Vagina (tissue), 2 donors: ENCODE measurements at regions not wholly inside any gene's neighbourhood (a gene's known extent, or its start where the extent isn't known, plus 50 kb on each side); places are given as distances from the start of the nearest gene placed in this dataset.

Source experiments
- DNase-seq, 2 donors: peaks; one replicate each; pipeline ENCODE4 v3.0.0-alpha.2; 2017; ENCODE audit errors: extremely low spot score in 2 of 2
- H3K27ac ChIP-seq: fragments of 200-600 bp; sonication (generic); one replicate; pipeline ENCODE4 v1.5.1; 2019
- H3K27me3 ChIP-seq: fragments of 200-600 bp; sonication (generic); one replicate; pipeline ENCODE4 v1.5.1; 2019
- H3K36me3 ChIP-seq, 2 donors: fragments of 200-600 bp; sonication (generic); one replicate each; pipeline ENCODE4 v1.5.1; 2017 to 2019
- H3K4me1 ChIP-seq: fragments of 200-600 bp; sonication (generic); one replicate; pipeline ENCODE4 v1.5.1; 2019
- H3K4me3 ChIP-seq, 2 donors: fragments of 200-600 bp; sonication (generic); 1 replicate in 1 of 2; 2 replicates in 1 of 2; pipeline ENCODE4 v1.5.1; 2016 to 2019
- H3K9me3 ChIP-seq: fragments of 200-600 bp; sonication (generic); one replicate; pipeline ENCODE4 v1.5.1; 2019
- POLR2A ChIP-seq, 2 donors: fragments of 450-650 bp; IDR thresholded peaks; one replicate each; pipeline ENCODE4 v1.6.1; 2017; ENCODE audit warnings: antibody characterized with exemption in 2 of 2, mild to moderate bottlenecking in 2 of 2, moderate library complexity in 2 of 2
- POLR2AphosphoS5 ChIP-seq, 2 donors: sonication (generic); formaldehyde crosslinking; IDR thresholded peaks; one replicate each; pipeline ENCODE4 v1.9.0; 2017; ENCODE audit warnings: antibody characterized with exemption in 2 of 2, mild to moderate bottlenecking in 2 of 2, low read depth in 1 of 2; ENCODE audit not compliant: insufficient read depth in 1 of 2
- intact Hi-C: fragments of 100-400 bp; cut with DNase I; formaldehyde crosslinking; loops from one replicate; pipeline ENCODE4 v1.15.1; 2023
- TF ChIP-seq, protein P1 (sequence below), 3 experiments: fragments of 450-650 bp in 2 of 3; fragments of 200-600 bp in 1 of 3; sonication (generic) in 1 of 3; IDR thresholded peaks; one replicate each; pipeline ENCODE4 v1.5.1; 2017 to 2019; ENCODE audit warnings: antibody characterized with exemption in 3 of 3, mild to moderate bottlenecking in 2 of 3, moderate library complexity in 2 of 3

DNA sequence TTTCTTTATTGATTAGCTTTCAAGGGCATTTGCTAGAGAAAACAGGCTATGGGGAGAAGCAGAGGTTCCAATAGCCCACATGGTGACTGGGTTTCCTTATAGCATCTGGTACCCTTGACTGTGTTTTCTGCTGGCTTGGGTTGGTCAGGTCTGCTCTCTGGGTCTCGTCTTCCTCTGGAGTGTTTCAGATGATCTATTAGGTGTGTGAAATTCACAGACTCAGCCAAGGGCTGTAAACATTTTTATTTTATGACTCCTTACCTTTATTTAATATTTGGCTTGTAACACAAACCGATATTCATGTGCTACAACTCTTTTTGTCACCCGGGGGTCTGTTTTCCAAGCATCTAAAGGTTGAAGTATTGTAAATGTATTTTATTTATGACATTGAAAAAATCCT is 338.9 kb downstream of the GADD45G start:
- H3K4me1 ChIP-seq = peaks cover 39% of the 10 kb centered on the region
- H3K36me3 ChIP-seq = no peaks in the 10 kb centered on the region
- no peaks in the 10 kb centered on the region for H3K27me3 ChIP-seq
- H3K27ac ChIP-seq = no peak overlapping the region
- DNase-seq = no peak
- no peaks in the 10 kb centered on the region for H3K9me3 ChIP-seq
- TF ChIP-seq, protein P1, sequence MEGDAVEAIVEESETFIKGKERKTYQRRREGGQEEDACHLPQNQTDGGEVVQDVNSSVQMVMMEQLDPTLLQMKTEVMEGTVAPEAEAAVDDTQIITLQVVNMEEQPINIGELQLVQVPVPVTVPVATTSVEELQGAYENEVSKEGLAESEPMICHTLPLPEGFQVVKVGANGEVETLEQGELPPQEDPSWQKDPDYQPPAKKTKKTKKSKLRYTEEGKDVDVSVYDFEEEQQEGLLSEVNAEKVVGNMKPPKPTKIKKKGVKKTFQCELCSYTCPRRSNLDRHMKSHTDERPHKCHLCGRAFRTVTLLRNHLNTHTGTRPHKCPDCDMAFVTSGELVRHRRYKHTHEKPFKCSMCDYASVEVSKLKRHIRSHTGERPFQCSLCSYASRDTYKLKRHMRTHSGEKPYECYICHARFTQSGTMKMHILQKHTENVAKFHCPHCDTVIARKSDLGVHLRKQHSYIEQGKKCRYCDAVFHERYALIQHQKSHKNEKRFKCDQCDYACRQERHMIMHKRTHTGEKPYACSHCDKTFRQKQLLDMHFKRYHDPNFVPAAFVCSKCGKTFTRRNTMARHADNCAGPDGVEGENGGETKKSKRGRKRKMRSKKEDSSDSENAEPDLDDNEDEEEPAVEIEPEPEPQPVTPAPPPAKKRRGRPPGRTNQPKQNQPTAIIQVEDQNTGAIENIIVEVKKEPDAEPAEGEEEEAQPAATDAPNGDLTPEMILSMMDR (IDR thresholded peaks at IDR 0.05) = no peak
- TF ChIP-seq POLR2AphosphoS5 (IDR thresholded peaks at IDR 0.05; ENCODE audit: insufficient read depth in 1 of 2, low read depth in 1 of 2) (no peak), POLR2A (IDR thresholded peaks at IDR 0.05) (no peak)
- intact Hi-C loops = no loop called here
- H3K4me3 ChIP-seq = no peak overlapping the region

DNA sequence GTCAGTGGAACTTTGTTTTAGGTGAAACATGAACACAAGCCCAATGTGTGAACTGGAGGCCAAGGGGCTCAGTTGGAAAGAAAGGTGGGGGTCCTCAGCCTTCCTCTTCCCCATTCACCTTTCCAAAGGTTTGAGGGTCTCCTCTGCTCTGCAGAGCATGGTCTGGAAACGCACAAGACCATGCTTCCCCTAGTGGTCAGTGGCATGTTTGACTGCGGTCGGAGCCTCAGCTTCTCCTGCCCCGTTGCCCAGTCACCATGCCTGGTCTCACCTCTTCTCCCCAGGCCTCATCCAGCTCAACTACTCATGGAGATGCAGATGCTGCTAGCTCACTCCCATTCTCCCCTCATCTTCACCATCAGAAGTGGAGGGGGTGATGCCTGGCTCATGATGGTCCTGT is 340.3 kb downstream of the GADD45G start:
- TF ChIP-seq POLR2A (IDR thresholded peaks at IDR 0.05) (no peak), POLR2AphosphoS5 (IDR thresholded peaks at IDR 0.05; ENCODE audit: insufficient read depth in 1 of 2, low read depth in 1 of 2) (no peak)
- TF ChIP-seq, protein P1 (IDR thresholded peaks at IDR 0.05) = no peak
- Histone ChIP-seq H3K27me3 (no peaks in the 10 kb centered on the region), H3K9me3 (no peaks in the 10 kb centered on the region), H3K36me3 (no peaks in the 10 kb centered on the region), H3K27ac (no peak overlapping the region), H3K4me3 (no peak overlapping the region), H3K4me1 (peaks cover 33% of the 10 kb centered on the region)
- intact Hi-C loops = no loop called here
- DNase-seq = no peak

DNA sequence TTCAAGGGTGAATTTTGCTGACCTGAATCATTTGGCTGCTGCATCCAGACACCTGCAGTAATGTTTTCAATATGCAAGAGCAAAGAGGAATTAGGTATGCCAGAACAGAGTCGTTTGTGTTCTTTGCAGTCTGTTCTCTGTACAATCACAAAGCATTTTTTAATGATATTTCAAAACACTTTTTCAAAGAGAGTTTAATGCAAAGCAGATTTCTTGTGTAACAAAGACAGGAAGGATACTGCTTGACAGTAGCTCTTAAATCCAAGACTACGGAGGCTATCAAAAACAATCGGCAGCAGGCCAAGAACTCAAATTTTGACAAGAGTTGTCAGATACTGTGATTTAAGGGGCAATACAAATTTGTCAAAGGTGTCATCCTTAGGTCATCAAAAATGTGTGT is 341.9 kb downstream of the GADD45G start:
- intact Hi-C loops = no loop called here
- Histone ChIP-seq H3K4me1 (peaks cover 20% of the 10 kb centered on the region), H3K27ac (no peak overlapping the region), H3K9me3 (no peaks in the 10 kb centered on the region), H3K27me3 (no peaks in the 10 kb centered on the region), H3K4me3 (no peak overlapping the region), H3K36me3 (no peaks in the 10 kb centered on the region)
- DNase-seq = no peak
- TF ChIP-seq, protein P1 (IDR thresholded peaks at IDR 0.05) = no peak
- TF ChIP-seq POLR2A (IDR thresholded peaks at IDR 0.05) (no peak), POLR2AphosphoS5 (IDR thresholded peaks at IDR 0.05; ENCODE audit: insufficient read depth in 1 of 2, low read depth in 1 of 2) (no peak)

DNA sequence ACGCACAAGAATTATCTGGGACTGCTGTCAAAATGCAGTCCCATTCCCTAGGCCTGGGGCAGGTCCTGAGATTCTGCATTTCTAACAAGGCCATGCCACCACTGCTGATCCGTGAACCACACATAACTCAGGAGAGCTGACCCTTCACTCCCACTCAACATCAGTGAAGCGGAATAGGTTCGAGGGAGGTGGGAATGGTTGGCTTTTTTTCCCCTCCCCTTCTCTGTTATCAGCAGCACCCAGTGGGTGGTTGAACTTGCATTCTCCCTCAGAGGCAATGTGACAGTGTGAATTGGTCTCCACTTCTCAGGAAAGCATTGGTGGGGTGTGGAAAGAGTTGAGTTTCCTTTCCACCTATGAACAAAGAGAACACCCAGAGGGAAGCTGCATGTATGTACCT is 344.3 kb downstream of the GADD45G start:
- Histone ChIP-seq H3K27ac (no peak overlapping the region), H3K36me3 (no peaks in the 10 kb centered on the region)
- TF ChIP-seq POLR2AphosphoS5 (IDR thresholded peaks at IDR 0.05; ENCODE audit: insufficient read depth in 1 of 2, low read depth in 1 of 2) (no peak), POLR2A (IDR thresholded peaks at IDR 0.05) (no peak)
- TF ChIP-seq, protein P1 (IDR thresholded peaks at IDR 0.05) = no peak

DNA sequence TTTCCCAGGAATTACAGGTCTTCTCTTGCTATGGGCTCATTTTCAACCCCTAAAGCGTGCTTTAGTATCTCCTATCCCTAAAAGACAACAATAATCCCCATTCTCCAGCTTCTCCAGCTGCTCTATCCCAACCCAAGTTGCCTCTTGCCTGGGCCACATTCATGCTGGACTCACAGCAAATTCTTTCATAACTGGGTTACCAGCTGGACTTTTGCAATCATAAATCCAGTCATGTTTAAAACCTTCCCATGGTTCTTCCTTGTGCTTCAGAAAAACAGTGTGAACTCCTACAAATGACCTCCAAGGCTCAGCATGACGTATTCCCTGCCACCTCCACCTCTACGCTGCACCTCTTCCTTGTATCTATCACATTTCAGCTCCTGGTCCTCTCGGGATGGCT is 346.9 kb downstream of the GADD45G start:
- DNase-seq = no peak
- Histone ChIP-seq H3K27me3 (no peaks in the 10 kb centered on the region), H3K9me3 (no peaks in the 10 kb centered on the region), H3K27ac (no peak overlapping the region), H3K4me1 (no peaks in the 10 kb centered on the region), H3K4me3 (no peak overlapping the region), H3K36me3 (no peaks in the 10 kb centered on the region)
- TF ChIP-seq POLR2A (IDR thresholded peaks at IDR 0.05) = no peak
- no peak for TF ChIP-seq POLR2AphosphoS5 (IDR thresholded peaks at IDR 0.05; ENCODE audit: insufficient read depth in 1 of 2, low read depth in 1 of 2)
- TF ChIP-seq, protein P1 (IDR thresholded peaks at IDR 0.05) = no peak
- intact Hi-C loops = no loop called here

More for the DNA sequence above, 344.3 kb downstream of the GADD45G start:
- Histone ChIP-seq H3K4me1 (no peaks in the 10 kb centered on the region), H3K9me3 (no peaks in the 10 kb centered on the region), H3K4me3 (no peak overlapping the region), H3K27me3 (no peaks in the 10 kb centered on the region)
- intact Hi-C loops = no loop called here
- no peak for DNase-seq
